ENCODE measurements at regions not wholly inside any gene's neighbourhood (a gene's known extent, or its start where the extent isn't known, plus 50 kb on each side); places are given as distances from the start of the nearest gene placed in this dataset.

- no peak overlapping the region for H3K27ac ChIP-seq
- no peak overlapping the region for H3K4me3 ChIP-seq
- intact Hi-C loops (cut with micrococcal nuclease; ENCODE audit: unreplicated experiment), result no loop called here
- no peak overlapping the region for H3K4me2 ChIP-seq
- DNase-seq, result no peak
- BruUV-seq (replicated peaks), result no TSS peak
- H3K36me3 ChIP-seq (ENCODE audit: low read depth), result no peaks in the 10 kb centered on the region
- no peaks in the 10 kb centered on the region for H3K79me2 ChIP-seq (ENCODE audit: low read depth)
- H3F3A ChIP-seq (ENCODE audit: insufficient read depth, low read depth), result no peaks in the 10 kb centered on the region
- no peaks in the 10 kb centered on the region for H4K20me1 ChIP-seq (ENCODE audit: insufficient read depth)
- no peaks in the 10 kb centered on the region for H3K27me3 ChIP-seq (ENCODE audit: insufficient read depth, low read depth)
- H3K9me3 ChIP-seq (ENCODE audit: insufficient read depth, low read depth), result no peaks in the 10 kb centered on the region
- CTCF ChIA-PET, result no interaction called here
- no peak overlapping the region for H2AFZ ChIP-seq
- H3K4me1 ChIP-seq (replicated peaks; ENCODE audit: insufficient read depth), result no peaks in the 10 kb centered on the region
- no peak for TF ChIP-seq CTCF (conservative IDR thresholded peaks at IDR 0.05)
- H3K9me2 ChIP-seq (ENCODE audit: insufficient read depth), result no peaks in the 10 kb centered on the region
- POLR2A ChIA-PET (ENCODE audit: unreplicated experiment), result no interaction called here
Observed at GRCh38 chr4:19286924-19287323, 964.8 kb upstream of the SLIT2 start.

GRCh38 chr4:19285146-19285545 lies 966.6 kb upstream of the SLIT2 start:
- Histone ChIP-seq H3K9me2 (ENCODE audit: insufficient read depth) (no peaks in the 10 kb centered on the region), H3K4me2 (no peak overlapping the region), H3K27ac (no peak overlapping the region), H3F3A (ENCODE audit: insufficient read depth, low read depth) (no peaks in the 10 kb centered on the region), H3K36me3 (ENCODE audit: low read depth) (no peaks in the 10 kb centered on the region), H3K4me1 (replicated peaks; ENCODE audit: insufficient read depth) (no peaks in the 10 kb centered on the region), H3K9me3 (ENCODE audit: insufficient read depth, low read depth) (no peaks in the 10 kb centered on the region), H2AFZ (no peak overlapping the region), H3K27me3 (ENCODE audit: insufficient read depth, low read depth) (no peaks in the 10 kb centered on the region), H3K79me2 (ENCODE audit: low read depth) (no peaks in the 10 kb centered on the region), H3K4me3 (no peak overlapping the region), H4K20me1 (ENCODE audit: insufficient read depth) (no peaks in the 10 kb centered on the region)
- no peak for TF ChIP-seq CTCF (conservative IDR thresholded peaks at IDR 0.05)
- TF ChIP-seq EZH2 (IDR thresholded peaks at IDR 0.05; ENCODE audit: low read depth), result no peak
- POLR2A ChIA-PET (ENCODE audit: unreplicated experiment), result no interaction called here
- intact Hi-C loops (cut with micrococcal nuclease; ENCODE audit: unreplicated experiment), result no loop called here
- no peak for DNase-seq
- no TSS peak for BruUV-seq (replicated peaks)
- CTCF ChIA-PET, result no interaction called here

- H3K36me3 ChIP-seq (ENCODE audit: low read depth), result no peaks in the 10 kb centered on the region
- CTCF ChIA-PET, result no interaction called here
- no peaks in the 10 kb centered on the region for H3K9me2 ChIP-seq (ENCODE audit: insufficient read depth)
- no peaks in the 10 kb centered on the region for H3K27me3 ChIP-seq (ENCODE audit: insufficient read depth, low read depth)
- no peaks in the 10 kb centered on the region for H3K79me2 ChIP-seq (ENCODE audit: low read depth)
- BruUV-seq (replicated peaks), result no TSS peak
- H4K20me1 ChIP-seq (ENCODE audit: insufficient read depth), result no peaks in the 10 kb centered on the region
- DNase-seq, result no peak
- no peak overlapping the region for H3K27ac ChIP-seq
- H3K4me2 ChIP-seq, result no peak overlapping the region
- no peak overlapping the region for H3K4me3 ChIP-seq
- POLR2A ChIA-PET (ENCODE audit: unreplicated experiment), result no interaction called here
- intact Hi-C loops (cut with micrococcal nuclease; ENCODE audit: unreplicated experiment), result no loop called here
- TF ChIP-seq EZH2 (IDR thresholded peaks at IDR 0.05; ENCODE audit: low read depth), result no peak
- TF ChIP-seq CTCF (conservative IDR thresholded peaks at IDR 0.05), result no peak
- no peaks in the 10 kb centered on the region for H3F3A ChIP-seq (ENCODE audit: insufficient read depth, low read depth)
- H3K9me3 ChIP-seq (ENCODE audit: insufficient read depth, low read depth), result no peaks in the 10 kb centered on the region
- H3K4me1 ChIP-seq (replicated peaks; ENCODE audit: insufficient read depth), result no peaks in the 10 kb centered on the region
- no peak overlapping the region for H2AFZ ChIP-seq
Observed at GRCh38 chr4:19278665-19279064, 973.0 kb upstream of the SLIT2 start.

All from PC-9 (cell line).